EL (cell line): ENCODE measurements at regions not wholly inside any gene's neighbourhood (a gene's known extent, or its start where the extent isn't known, plus 50 kb on each side); places are given as distances from the start of the nearest gene placed in this dataset.
"Not testable (repeated sequence)": the region's sequence is repeated elsewhere in the genome, so short reads cannot be mapped to it uniquely, and the experiment has no call there.

ENCODE experiments used
- DNase-seq: peaks from one replicate; pipeline ENCODE4 v3.0.0-alpha.2; 2016

DNA sequence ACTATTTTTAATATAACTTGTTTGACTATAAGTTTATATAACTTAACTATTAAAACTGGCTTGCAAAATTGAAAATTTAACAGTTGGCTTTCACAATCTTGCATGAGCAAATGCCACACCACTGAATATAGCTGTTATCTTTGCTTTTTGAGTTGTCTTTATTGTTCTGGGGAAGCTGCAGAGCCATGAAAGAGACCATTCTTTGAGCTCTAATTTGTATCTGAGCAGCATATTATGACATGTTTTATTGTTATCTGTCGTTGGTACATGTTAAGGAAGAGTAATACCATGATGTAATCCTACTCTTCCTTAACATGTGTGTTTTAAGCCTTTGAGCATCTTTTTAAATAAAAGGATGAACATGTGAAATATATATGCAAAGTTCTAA, 97.1 kb upstream of the ANK2 start:
- DNase-seq, result no peak

DNA sequence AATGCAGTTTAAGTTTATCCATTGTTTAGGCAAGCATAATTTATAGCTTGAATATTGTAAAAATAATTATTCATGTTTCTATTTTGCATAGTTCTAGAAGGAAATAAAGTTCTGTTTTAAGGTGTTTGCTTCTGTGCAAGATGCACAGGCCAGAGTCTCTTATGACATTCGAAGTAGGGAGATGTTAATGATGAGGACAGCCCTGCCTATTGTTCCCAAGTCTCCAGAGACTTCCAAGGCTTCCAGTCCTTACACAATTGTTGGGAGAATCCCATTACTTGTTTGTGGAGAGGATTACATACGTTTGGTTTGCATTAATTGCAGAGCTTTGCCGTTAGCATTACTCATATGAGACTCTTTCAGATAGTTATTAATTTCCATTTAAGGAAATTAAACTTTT, 96.2 kb upstream of the ANK2 start:
- DNase-seq, result no peak

DNA sequence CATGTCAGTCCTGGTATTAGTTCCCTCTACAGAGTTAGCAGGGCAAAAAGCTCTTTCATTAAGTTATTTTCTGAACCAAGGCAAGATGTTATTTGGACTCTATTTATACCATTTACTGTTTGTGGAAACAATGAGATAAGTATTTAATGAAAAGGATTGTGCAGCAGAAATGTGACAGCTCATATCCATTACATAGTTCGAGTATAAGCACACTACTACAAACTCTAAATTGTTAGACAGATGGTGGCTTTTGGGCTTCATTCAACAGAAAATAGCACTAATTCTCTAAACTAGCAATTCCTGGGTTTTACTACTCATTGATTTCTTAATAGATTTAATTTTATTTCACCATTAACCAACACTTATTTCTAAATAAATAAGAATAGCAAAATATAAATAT, 95.2 kb upstream of the ANK2 start:
- no peak for DNase-seq

DNA sequence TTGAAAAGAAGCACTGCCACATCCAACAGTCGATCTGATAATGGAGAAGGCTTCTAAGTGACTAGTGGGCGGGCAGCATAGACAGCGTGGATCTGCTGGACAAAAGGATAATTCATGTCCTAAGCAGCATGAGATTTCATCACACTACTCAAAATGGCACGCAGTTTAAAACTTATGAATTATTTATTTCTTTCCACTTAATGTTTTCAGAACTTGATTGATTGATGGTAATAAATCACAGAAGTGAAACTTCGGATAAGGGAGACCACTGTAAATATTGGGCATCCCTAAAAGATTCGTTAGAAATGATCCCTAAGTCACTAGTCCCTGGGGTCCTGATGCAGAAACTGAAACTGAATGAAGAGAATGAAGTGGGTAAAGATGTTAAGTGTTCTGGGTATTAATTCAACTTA, 93.0 kb upstream of the ANK2 start:
- no peak for DNase-seq

DNA sequence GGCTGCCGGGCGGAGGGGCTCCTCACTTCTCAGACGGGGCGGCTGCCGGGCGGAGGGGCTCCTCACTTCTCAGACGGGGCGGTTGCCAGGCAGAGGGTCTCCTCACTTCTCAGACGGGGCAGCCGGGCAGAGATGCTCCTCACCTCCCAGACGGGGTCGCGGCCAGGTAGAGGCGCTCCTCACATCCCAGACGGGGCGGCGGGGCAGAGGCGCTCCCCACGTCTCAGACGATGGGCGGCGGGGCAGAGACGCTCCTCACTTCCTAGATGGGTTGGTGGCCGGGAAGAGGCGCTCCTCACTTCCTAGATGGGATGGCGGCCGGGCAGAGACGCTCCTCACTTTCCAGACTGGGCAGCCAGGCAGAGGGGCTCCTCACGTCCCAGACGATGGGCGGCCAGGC, 91.7 kb upstream of the ANK2 start:
- DNase-seq, result not testable (repeated sequence)

DNA sequence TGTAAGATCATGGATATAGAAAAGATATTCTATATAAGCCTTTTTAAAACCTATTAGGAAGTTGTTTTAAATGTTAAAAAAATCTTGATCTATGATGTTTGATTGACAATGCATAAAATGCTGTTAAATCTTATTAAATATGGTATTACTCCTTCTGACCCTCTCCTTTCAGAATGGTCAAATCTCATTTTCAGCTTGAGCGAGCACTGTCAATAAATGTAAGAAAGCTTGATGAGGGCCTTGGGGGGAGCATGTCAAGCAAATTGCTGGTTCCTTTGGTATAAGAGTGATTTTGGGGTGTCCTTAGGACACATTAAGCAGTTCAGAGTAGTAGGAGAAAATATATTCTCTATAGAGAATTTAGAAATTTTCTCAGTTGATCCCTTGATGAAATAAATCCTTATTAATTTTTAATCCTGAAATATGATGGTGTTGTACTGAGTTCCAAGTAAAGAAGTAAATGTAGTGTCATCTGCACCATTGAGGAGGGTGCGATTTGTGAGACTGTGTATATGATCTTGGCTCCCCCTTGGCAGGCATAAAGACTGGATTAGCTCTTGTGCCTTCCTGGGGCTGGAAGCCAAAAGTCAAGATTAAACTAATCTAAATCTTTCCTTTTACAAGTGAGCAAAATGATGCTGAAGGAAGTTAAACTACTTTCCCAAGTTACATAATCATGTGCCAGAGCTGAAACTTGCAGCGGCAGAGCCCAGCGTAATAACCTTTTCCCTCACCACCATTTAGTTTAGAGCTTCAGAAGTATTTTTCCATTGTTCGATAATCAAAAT, 82.6 kb upstream of the ANK2 start:
- no peak for DNase-seq

DNA sequence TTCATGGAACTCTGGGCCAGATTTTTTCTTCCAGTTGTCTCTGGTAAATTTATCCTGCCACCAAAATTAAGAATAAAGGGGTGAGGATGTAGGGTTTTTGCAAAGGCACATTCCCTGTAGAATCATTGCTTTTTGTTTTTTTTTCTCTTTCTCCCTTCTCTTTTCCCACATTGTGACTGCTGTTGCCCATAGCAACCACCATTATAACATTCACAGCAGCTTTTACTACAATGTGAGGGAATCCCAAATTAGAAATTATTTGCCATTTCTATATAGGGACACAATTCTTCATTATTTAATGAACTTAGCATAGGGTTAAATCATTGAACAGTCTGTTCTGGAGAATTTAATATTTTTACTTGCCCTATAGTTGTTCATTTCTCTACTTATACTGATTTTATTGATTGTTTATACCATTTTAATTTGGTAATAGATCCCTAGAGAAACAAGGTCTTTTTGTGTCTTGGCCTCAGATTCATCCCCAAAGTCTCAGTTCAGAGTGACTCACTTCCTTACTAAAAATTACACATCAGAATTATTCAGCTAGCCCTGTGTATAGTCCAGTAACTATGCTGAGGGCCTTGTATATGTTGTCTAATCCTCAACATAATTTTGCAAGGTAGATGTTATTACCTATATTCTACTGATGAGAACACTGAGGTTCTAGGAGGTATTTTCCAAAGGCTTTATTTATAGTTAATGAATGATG, 80.8 kb upstream of the ANK2 start:
- peak; percentile 31 for DNase-seq

DNA sequence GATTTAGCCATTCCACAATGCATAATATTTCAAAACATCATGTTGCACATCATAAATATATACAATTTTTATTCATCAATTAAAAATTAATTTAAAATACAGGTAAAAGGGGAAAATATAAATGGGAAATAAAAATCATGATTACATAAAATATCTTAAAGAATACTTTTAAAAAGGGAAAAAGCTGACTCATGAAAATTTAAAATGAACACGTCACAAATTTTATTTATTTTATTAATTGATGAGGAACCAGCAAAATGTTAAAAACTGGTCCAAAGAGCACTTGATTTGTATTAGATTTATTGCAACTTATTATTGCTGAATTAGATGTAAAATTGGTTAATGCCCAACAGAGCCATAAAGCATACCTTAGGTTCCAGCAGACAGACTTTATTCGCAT, 78.5 kb upstream of the ANK2 start:
- no peak for DNase-seq

DNA sequence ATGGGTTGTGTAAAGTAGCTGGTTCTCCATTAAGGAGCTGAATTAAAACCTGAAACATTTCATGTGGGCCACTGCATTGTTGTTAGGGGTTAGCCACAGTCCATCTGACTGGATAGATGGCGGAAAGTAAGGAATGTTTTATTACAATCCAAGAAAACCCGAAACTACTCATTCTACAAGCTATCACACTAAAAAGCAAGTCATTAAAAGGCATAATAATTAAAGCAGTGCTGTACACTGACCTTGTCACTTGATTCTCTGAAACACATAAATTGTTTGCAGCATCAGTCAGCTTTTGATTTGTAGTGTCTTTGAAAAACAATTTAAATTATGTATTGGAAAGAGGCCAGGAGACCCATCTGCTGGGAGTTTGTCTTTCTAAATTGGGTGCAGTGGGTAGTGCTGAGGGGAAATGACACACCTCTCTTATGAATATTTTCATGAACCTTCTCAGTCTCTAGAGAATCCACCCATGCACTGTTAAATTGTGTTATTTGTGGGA, 75.7 kb upstream of the ANK2 start:
- DNase-seq, result peak; percentile 66

DNA sequence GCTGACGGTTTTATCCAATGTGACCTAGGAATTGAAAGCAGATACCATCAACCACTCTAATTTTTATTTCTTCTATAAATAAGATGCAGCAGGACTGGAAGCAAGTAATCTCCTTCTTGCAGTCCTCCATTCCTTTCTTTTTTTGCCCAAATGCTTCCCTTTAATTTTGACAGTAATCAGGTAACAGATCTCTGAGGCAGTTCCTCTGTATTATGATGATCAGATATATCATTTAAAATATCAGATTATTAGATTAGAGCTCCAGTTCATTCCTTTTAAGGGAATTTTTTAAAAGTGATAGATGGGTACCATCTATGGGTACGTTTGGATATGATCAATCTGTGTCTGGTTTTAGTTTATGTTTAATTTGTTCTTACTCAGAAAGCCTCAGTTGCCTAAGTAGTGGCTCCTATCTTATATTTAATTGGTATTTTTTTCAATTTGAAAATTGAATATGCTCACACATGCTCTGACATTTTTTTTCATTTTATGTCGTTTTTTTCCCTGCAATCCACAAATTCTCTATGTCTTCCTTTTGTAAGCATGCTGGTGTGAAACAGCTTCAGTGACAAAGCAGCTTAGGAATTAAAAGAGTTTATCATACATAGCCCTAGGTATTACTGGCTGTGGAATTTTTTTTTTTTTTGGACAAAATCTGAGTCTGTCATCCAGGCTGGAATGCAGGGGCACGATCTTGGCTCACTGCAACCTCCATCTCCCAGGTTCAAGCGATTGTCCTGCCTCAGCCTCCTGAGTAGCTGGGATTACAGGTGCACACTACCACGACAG, 73.7 kb upstream of the ANK2 start:
- DNase-seq, result peak; percentile 70

DNA sequence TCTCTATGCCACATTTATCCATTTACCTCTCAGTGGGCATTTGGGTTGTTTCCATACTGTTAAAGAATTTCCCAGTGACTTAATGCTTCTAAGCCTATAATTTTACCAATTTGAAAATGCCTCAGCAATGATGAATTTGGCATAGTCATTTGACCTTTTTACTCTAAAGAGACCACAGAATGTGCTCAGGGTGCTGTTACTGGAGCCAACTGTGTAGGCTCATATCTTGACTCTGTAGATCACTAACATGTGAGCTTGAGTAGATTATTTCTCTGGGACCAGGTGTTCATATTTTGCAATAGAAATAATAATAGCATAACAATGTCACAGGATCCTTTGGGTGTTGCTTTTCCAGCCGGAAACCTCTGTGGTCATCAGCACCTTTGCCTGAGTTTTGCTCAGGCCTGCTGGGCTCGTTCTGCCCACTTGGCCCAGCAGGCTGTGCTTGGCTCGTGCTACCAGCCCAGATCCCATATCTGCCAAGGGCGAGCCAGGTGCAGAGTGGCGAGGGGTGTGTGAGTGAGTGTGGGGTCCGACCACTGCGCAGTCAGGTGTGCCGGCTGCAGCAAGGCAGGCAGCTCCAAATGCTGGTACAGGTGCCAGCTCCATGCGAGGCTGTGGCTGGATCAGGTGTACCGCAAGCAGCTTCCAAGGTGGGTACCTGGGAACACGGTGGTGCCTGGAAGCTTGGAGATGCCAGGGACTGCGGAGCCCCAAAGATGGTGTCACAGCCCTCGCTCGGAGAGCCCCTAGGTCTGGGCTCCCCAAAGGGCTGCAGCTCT, 70.6 kb upstream of the ANK2 start:
- peak; percentile 79 for DNase-seq

DNA sequence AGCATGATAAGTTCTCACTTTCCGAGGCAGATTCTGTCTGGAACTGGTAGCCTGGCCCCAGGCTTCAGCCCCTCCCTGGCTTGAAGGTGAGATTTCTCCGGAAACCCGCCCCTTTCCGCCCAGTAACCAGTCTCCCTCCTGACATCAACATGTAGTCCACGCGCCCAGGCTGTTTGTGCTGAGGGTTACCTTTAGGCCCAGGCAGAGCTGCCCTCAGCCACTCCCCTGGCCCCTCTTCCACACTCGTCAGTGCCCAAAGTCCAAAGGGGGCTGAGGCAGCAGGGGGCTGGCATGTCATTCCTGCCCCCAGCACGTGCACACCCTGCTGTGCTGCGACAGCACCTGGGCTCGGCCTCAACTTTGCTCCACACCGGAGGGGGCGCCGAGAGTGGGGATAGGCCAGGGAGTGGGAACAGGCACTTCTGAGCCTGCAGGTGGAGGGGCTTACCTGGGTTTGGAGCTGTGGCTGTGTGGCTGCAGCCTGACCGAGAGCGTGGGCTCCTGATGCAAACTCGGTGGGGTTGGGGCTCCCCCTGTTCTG, 69.5 kb upstream of the ANK2 start:
- no peak for DNase-seq

DNA sequence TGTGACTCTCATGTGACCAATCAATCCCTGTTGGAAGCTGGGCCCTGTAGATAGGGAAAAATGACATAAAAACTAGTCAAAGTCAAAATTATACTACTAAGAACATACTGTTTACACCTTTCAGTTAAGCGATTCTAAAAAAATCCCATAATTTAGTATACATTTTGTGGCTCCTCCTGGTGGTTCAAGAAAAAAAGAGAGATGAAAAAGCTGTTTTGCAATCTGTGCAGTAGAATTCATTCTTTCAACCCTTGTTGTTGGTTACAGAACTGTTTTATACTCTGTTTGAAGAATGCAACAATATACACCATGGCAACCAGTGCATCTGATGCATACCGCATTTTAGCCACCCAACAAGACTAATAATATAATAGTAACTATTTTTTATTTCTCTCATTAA, 66.8 kb upstream of the ANK2 start:
- DNase-seq, result no peak

DNA sequence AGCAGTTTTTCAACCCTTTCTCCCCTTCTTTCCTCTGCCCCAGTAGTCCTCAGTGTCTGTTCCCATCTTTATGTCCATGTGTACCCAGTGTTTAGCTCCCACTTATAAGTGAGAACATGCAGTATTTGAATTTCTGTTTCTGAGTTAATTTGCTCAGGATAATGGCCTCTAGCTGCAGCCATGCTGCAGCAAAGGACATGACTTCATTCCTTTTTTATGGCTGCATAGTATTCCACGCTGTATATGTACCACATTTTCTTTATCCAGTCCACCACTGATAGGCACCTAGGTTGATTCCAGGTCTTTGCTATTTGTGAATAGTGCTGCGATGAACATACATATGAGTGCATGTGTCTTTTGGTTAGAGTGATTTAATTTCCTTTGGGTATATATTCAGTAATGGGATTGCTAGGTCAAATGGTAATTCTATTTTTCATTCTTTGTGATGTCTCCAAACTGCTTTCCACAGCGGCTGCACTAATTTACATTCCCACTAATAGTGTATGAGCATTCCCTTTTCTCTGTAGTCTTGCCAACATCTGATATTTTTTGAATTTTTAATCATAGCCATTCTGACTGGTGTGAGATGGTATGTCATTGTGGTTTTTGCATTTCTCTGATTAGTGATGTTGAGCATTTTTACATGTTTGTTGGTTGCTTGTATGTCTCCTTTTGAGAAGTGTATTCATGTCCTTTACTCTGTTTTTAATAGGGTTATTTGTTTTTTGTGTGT, 54.6 kb upstream of the ANK2 start:
- no peak for DNase-seq
